ENCODE measurements at regions not wholly inside any gene's neighbourhood (a gene's known extent, or its start where the extent isn't known, plus 50 kb on each side); places are given as distances from the start of the nearest gene placed in this dataset.

DNA sequence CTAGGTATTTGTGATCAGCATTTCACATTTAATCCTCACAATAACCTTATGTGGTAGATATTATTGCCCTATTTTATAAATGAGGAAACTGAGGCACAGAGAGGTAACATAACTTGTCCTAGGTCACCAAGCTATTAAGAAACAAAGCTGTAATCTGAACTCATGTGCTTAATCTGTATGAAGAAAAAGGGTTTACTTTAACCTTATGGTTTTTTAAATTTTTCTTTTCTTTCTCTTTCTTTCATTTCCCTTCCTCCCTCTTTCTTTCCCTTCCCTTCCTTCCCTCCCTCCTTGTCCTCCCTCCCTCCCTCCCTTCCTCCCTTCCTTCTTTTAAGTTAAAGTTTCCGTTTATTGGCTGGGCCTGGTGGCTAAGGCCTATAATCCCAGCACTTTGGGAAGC lies 105.2 kb upstream of the AMZ2 start:
- no peaks in the 10 kb centered on the region for H3K79me1 ChIP-seq (ENCODE audit: low read depth, low read length)
- no peak overlapping the region for H4K91ac ChIP-seq (replicated peaks; ENCODE audit: insufficient read length, low read length)
- H3K4me3 ChIP-seq (ENCODE audit: extremely low read depth in 1 of 4, insufficient read depth in 2 of 4, low read depth in 3 of 4, low read length in 4 of 4) = no peak overlapping the region
- no peak overlapping the region for H3K4ac ChIP-seq (replicated peaks; ENCODE audit: insufficient read length, low read depth, low read length)
- H3K14ac ChIP-seq (ENCODE audit: insufficient read length) = no peak overlapping the region
- H3K18ac ChIP-seq (ENCODE audit: extremely low read depth, low read length) = no peak overlapping the region
- CTCF ChIA-PET (ENCODE audit: partially characterized antibody) = no interaction called here
- H2BK15ac ChIP-seq (ENCODE audit: low read length) = no peak overlapping the region
- FAIRE-seq (no peak), DNase-seq (ENCODE audit: low read depth in 1 of 2, low spot score in 2 of 2) (no peak)
- H2BK12ac ChIP-seq (ENCODE audit: low read depth, low read length) = no peak overlapping the region
- H3K56ac ChIP-seq (replicated peaks; ENCODE audit: insufficient read length, low read depth, low read length) = no peak overlapping the region
- H3K79me2 ChIP-seq (ENCODE audit: control insufficient read depth in 1 of 2, insufficient read depth in 2 of 2, low read length in 2 of 2) = no peaks in the 10 kb centered on the region
- no peaks in the 10 kb centered on the region for H4K20me1 ChIP-seq (replicated peaks in 1 of 2; ENCODE audit: control insufficient read depth in 1 of 2, insufficient read depth in 2 of 2, low read length in 2 of 2)
- H2AK5ac ChIP-seq (ENCODE audit: low read depth, low read length) = no peak overlapping the region
- no peak overlapping the region for H2BK120ac ChIP-seq (replicated peaks; ENCODE audit: low read depth, low read length)
- no peaks in the 10 kb centered on the region for H3K4me1 ChIP-seq (replicated peaks in 1 of 4; ENCODE audit: control insufficient read depth in 3 of 4, insufficient read depth in 4 of 4, low read length in 3 of 4)
- no peaks in the 10 kb centered on the region for H3K9me3 ChIP-seq (ENCODE audit: insufficient read depth in 2 of 2, low read depth in 1 of 2, low read length in 1 of 2)
- H4K8ac ChIP-seq (ENCODE audit: extremely low read depth, insufficient read depth, low read length) = no peak overlapping the region
- no peak overlapping the region for H2BK20ac ChIP-seq (ENCODE audit: low read length)
- no peak overlapping the region for H3K4me2 ChIP-seq (ENCODE audit: insufficient read depth in 1 of 2, low read depth in 2 of 2, low read length in 2 of 2)
- no CpG with 5 or more reads among the region's 1 CpG for WGBS, 2 experiments (ENCODE audit: extremely low coverage in 1 of 2, insufficient coverage in 1 of 2, insufficient read length in 1 of 2, insufficient replicate concordance in 2 of 2, low coverage in 1 of 2, low lambda C conversion rate in 2 of 2, missing lambda C conversion rate in 1 of 2)
- H3K23ac ChIP-seq (ENCODE audit: insufficient read length) = no peak overlapping the region
- H3K36me3 ChIP-seq (ENCODE audit: control insufficient read depth in 2 of 4, insufficient read depth in 4 of 4, low read length in 3 of 4) = no peaks in the 10 kb centered on the region
- no peak overlapping the region for H4K5ac ChIP-seq (ENCODE audit: insufficient read length, low read depth, low read length)
- no peak overlapping the region for H2BK5ac ChIP-seq (ENCODE audit: low read depth, low read length)
- no peaks in the 10 kb centered on the region for H3K27me3 ChIP-seq (replicated peaks in 1 of 4; ENCODE audit: control insufficient read depth in 3 of 4, extremely low read depth in 1 of 4, insufficient read depth in 3 of 4, low read length in 3 of 4)
- POLR2A ChIA-PET (ENCODE audit: partially characterized antibody) = no interaction called here
- H3K9ac ChIP-seq (replicated peaks in 1 of 4; ENCODE audit: extremely low read depth in 1 of 4, low read depth in 3 of 4, low read length in 3 of 4) = no peak overlapping the region
- H2AFZ ChIP-seq (ENCODE audit: low read length) = no peak overlapping the region
- H3K27ac ChIP-seq (ENCODE audit: low read depth, low read length) = no peak overlapping the region
- no peaks in the 10 kb centered on the region for H3K23me2 ChIP-seq (ENCODE audit: low read depth, low read length)
- TF ChIP-seq SUZ12 (IDR thresholded peaks at IDR 0.05; ENCODE audit: low read length) (no peak), RAD21 (IDR thresholded peaks at IDR 0.05 in 1 of 2, conservative IDR thresholded peaks at IDR 0.05 in 1 of 2; ENCODE audit: low read depth in 2 of 2, low read length in 2 of 2) (no peak), SAP30 (IDR thresholded peaks at IDR 0.05; ENCODE audit: insufficient read depth, insufficient replicate concordance, low read length) (no peak)

All from H1 (cell line).